GM19468 (cell line): ENCODE measurements at regions not wholly inside any gene's neighbourhood (a gene's known extent, or its start where the extent isn't known, plus 50 kb on each side); places are given as distances from the start of the nearest gene placed in this dataset.

ENCODE experiments used
- ATAC-seq: cut with Tn5 transposase; IDR thresholded peaks from one replicate; pipeline ENCODE4 v1.9.1; 2021; ENCODE audit warnings: mild to moderate bottlenecking, moderate library complexity, moderate number of reproducible peaks; ENCODE audit not compliant: unreplicated experiment; ENCODE audit errors: extremely low read depth

DNA sequence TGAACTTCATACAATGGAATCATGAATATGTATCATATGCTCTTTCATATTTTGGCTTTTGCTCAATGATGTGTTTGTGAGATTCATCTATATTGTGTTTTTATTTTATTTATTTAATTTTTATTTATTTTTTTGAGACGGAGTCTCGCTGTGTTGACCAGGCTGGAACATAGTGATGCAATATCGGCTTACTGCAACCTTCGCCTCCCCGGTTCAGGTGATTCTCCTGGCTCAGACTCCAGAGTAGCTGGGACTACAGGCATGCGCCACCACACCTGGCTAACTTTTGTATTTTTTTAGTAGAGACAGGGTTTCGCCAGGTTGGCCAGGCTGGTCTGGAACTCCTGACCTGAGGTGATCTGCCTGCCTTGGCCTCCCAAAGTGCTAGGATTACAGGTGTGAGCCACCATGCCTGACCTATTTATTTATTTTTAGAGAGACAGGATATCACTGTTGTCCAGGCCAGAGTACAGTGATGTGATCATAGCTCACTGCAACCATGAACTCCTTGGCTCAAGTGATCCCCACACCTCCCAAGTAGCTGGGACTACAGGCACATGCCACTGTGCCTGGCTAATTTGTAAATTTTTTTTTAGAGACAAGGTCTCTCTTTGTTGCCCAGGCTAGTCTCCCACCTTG, 74.5 kb downstream of the TET3 start:
- ATAC-seq: no peak

DNA sequence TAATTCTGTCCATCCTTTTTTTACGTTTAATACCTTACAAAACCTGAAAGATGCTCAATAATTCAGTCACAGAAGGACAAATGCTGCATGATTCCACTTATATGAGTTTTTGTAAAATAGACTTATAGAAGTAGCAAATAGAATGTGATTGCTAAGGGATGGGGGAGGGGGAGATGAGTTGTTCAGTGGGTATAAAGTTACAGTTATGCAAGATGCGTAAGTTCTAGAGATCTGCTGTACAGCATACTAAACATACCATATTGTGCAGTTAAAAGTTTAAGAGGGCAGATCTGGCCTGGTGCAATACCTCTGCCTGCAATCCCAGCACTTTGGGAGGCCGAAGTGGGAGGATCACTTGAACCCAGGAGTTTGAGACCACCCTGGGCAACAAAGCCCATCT, 78.8 kb downstream of the TET3 start:
- ATAC-seq: no peak

- no peak for ATAC-seq
Measured at GRCh38 chr2:74065456-74065855, 80.7 kb downstream of the TET3 start.

DNA sequence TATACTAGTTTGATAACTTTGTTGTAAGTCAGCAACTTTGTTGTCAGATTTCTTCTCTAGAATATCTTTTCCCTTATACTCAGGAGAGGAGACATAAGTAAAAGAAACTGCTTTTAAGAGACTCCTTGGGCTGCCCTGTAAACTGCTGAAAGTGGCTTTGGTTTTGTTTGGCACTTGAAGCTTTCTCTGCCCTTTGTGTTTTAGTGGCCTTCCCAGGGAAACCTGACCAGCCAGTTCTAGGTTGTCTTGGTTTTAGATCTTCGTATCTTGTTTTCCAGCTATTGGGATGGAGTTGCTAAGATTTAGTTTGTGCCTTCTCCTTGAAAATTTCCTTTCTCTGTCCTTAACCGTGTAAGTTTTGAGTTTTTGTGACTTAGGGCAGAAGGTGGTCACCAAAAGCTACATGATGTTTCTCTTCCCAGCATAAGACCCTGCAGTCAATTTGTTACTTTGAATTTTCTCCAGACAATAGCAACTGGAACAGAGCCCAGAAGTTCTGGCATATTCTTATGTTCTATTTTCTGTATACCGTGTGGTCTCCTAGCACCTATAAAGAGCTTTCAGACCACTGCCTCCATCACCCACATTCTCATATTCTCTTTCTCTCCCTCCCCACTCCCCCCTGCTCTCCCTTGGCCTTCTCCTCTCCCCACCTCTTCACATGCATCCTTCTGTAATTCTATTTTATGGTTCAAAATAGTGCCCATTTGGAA, 81.1 kb downstream of the BOLA3 start:
- ATAC-seq: no peak

DNA sequence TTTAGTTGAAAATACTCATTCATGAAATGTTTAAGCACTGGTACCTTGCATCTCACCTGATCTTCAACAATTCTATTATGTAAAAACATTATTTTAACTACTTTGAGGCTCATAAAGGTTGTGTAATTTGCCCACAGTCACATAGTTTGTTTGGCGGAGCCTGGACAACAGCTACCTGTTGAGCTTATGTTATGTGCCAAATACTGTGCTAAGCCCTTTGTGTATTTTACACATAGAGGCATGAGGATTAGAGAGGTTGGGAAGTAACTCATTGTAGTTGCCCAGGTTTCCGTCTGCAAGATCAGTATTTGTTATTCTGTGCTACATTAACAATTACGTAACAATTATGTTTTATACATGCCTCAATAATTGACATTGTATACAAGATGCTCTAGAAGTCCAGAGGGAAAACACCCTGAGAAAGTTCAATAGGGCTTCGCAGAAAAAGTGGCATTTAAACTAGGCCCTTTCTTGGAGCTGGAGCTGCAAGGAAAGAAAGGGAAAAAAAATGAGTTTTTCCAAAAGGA, 80.4 kb downstream of the BOLA3 start:
- ATAC-seq: no peak

DNA sequence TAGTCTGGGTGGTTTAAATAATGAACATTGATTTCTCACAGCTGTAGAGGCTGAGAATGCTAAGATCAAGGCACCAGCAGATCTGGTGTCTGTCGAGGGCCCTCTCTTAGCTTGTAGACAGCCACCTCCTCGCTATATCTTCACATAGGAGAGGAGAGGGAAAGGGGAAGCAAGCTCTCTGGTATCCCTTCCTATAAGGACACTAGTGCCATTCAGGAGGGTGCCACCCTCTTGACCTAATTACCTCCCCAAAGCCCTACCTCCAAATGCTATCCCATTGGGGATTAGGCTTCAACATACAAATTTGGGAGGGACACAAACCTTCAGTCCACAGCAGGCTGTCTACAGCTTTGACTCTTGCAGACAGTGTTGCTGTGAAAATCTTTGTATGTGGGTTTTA, 76.7 kb downstream of the BOLA3 start:
- no peak for ATAC-seq

- ATAC-seq: no peak
Measured at GRCh38 chr2:74071426-74071825, 76.3 kb downstream of the BOLA3 start.

GRCh38 chr2:74072565-74072964, 75.1 kb downstream of the BOLA3 start:
- no peak for ATAC-seq

GRCh38 chr2:74074487-74074886, 73.2 kb downstream of the BOLA3 start:
- no peak for ATAC-seq

DNA sequence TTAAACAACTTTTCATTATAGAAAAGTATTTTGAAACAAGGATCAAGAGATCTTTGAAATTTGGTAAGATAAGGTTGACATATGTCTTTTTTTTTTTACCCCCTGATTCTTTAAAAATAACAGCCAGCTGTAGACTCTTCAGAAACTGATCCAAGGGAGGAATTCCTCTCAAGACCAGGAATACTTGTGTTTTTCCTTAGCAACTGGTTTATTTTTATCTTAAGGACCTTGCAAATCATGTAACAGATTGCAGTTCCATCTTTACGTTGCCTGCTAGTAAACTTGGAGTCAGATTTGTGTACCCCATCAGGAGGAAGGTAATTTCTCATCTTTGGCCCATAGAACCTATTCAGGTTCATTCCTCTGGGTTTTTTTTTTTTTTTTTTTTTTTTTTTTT, 71.6 kb downstream of the BOLA3 start:
- no peak for ATAC-seq

DNA sequence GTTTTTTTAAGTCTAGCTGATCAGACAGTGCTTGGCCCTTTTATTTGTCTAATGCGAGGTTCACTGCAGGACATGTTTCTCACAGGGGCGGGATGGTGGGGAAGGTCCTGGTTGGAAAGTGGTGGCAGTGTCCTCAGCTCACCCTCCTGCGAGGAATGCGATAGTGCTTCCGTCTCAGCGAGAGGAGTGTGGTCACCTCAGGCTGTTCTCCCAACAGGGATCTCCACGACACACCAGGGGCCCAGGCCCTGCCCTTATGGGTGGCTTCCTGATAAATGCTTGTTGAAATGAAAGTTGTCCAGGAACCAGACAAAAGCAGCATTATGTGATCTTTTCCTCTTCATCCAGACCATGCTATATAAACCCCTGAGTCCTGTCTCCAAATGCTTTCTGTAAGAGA, 70.1 kb downstream of the BOLA3 start:
- no peak for ATAC-seq

DNA sequence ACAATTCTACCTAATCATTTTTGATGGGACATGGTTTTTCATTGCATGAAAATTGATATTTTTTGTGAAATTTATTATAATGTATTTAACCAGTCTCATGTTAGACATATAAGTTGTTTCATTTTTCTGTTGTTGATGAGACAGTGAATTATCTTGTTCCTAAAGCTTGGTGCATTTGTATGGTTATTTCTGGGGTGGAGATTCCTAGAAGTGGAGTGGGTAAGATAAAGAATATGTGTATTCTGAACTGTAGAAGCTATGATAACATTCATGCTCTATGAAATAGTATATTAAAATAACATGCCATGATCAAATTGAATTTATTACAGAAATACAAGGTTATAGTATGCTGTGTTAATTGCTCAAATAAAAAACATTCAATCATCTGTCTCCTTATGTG, 69.2 kb downstream of the BOLA3 start:
- no peak for ATAC-seq

DNA sequence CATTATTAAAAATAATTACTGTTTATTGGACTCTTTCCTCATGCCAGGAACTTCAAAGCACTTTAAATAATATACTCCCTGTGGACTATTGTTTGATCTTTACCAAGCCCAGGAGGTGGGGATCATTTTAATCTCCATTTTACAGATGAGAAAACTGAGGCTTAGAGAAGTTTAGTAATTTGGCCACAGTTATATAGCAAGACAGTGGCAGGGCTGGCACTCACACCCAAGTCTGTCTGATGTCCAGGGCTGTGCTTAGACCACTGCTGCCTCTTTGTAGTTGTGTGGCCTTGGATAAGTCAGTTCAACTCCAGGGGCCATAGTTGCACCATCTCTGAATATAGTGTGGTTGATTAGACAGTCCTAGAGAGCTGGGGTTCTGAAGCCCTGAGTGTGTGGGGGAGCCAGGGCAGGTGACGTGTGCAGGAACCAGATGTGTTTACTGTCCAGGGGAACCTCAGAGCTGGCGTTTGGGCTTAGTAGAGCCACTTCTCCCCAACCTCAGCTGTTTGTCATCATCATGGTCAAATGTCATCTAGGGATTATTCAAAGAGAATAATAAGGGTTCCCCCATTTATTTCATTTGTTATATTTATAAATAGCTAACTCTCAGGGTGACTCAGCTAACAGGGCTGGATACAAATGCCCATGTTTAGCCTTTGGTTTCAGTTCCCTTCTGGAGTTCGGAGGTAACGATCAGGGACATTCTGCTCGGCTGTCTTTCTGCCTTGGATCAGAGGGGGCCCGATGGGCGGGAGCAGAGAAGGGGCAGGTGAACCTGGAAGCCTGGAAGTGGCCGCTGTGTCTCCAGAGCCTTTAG, 68.0 kb downstream of the BOLA3 start:
- ATAC-seq: no peak

- no peak for ATAC-seq
Measured at GRCh38 chr2:74080346-74080745, 67.4 kb downstream of the BOLA3 start.

DNA sequence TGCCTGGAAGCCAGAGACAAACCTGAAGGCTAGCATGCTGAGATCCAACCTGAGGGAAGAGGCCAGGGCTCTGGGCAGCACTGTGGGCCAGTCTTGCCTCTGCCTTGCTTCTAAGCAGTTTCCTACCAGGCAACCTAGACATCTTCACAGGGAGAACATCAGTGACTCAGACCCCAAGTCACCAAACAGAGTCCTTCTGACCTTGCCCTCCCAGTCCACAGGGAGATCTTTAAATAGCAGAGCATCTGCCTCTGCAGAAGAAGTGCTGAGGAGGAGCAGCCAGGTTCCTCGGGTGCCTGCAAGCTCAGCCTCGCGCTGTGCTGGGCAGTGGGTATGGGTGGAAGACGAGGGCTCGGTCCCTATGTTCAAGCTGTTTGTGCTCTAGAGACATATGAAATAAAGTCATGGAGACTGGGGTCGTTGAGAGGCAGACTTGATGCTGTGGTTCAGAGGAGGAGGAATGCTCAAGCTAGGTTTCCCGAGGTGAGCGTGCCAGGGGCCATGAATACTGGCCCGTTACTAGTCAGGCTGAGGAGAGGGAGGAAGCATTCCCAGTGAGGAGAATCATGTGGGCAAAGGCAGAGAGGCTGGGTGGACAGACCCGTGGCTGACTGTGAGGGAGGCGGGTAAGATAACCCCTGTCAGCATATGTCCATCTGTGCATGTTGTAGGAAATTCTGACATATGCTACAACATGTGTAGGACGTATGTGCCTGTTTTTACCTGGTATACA, 66.5 kb downstream of the BOLA3 start:
- ATAC-seq: no peak

- ATAC-seq: no peak
Measured at GRCh38 chr2:74081763-74082110, 66.0 kb downstream of the BOLA3 start.

GRCh38 chr2:74083750-74084149, 64.0 kb downstream of the BOLA3 start:
- no peak for ATAC-seq
